HG03175 (cell line): ENCODE measurements at regions not wholly inside any gene's neighbourhood (a gene's known extent, or its start where the extent isn't known, plus 50 kb on each side); places are given as distances from the start of the nearest gene placed in this dataset.
"Not testable (repeated sequence)": the region's sequence is repeated elsewhere in the genome, so short reads cannot be mapped to it uniquely, and the experiment has no call there.

Experiments used
- ATAC-seq: cut with Tn5 transposase; IDR thresholded peaks from one replicate; pipeline ENCODE4 v1.9.1; 2021; ENCODE audit warnings: mild to moderate bottlenecking, moderate library complexity; ENCODE audit not compliant: unreplicated experiment

DNA sequence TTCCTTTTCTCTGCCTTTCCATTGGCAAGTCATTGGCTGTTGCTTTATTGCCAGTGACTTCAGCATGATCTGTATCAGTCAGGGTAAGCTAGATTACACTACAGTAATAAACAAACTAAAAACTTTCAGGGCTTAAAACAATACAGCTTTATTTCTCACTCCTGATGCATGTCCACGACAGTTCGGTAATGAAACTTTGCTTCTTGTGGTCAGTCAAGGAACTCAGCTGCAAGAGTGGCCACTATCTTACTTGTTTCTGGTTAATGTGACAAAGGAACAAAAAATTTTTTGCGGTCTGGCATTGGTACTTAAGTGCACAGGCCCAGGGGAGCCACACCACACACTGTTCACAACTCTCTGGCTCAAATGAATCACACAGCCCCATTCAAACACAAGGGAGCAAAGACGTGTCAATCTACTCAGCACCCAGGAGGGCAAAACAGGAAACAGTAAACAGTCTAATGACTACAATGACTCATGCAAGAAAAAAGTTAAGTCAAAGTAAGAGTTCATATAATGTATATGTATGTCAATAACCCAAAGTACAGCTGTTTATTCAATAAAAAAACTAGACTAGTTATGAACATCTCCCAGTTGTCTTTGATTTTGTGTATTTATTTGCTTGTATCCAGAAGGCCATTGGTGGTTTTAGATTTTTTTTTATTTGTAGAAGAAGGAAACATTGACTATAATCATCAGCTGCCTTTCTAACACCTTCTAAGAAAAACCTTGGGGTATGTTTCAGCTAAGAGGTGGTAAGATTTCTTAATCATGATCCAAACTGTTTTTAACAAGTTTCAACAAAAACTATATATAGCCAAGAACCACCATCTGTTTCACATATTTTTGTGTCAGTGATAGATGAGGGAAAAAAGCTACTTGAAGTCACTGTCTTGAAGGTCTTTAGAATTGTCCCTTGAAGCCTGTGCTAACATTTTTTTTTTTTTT lies 134.4 kb upstream of the FAM3C start:
- peak; percentile 99 for ATAC-seq

DNA sequence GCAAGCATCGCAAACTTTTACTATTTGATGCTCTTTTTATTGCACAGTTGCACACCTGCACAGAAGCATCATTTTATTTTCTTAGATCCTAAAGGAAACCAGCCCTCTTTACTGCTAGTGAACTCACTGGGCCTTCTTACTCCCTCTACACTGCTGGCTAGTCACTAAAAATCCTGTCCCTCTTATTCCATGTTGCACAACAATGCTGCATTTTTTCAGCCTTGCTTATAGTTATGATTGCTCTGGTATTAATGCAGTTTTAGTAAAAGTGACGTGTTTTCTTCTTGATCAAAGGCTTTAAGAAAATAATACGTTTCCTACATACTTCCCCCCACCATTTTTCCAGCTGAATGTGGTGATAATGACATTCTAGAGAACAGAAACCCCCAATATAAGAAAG lies 132.9 kb upstream of the FAM3C start:
- ATAC-seq: no peak

DNA sequence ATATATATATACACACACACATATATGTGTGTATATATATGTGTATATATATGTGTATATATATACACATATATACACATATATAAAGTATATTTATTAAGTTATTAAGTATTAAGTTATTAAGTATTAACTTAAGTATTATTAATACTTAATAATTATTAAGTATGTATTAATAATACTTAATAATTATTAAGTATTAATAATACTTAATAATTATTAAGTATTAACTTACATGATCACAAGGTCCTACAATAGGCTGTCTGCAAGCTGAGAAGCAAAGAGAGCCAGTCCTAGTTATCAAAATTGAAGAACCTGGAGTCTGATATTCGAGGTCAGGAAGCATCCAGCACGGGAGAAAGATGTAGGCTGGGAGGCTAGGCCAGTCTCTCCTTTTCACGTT lies 130.1 kb upstream of the FAM3C start:
- ATAC-seq: not testable (repeated sequence)

GRCh38 chr7:121525155-121525819 lies 129.2 kb upstream of the FAM3C start:
- ATAC-seq: no peak

DNA sequence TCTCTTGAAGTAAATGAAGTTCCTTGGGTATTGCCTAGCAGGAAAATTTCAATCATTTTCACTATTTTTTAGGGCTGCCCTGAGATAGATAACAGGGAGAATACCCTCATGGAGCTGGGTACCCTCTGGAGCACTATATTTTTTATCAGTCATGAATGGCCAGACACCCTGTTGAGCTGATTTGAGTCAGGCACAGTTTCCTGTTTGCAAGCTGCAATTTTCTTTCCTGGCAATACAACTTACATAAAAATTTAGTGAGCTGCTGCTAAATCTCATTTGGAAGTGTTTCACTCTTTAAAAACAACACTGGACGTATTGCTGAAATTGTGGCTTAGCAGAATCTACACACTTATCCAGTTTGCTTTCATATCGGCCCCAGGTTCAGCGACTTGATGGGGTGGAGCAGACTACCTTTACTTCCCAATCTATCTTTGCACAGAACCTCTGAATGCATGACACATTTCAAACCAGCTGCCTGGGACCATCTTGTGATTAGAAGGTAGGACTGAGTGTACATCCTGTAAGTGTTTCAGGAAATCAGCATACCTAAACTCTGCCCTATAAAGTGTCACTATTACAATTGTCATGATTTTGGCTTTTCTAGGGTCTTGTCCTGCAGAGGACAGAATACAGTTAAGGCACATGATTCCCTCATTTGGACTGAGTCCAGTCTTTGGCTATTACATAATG lies 125.7 kb upstream of the FAM3C start:
- ATAC-seq: no peak

DNA sequence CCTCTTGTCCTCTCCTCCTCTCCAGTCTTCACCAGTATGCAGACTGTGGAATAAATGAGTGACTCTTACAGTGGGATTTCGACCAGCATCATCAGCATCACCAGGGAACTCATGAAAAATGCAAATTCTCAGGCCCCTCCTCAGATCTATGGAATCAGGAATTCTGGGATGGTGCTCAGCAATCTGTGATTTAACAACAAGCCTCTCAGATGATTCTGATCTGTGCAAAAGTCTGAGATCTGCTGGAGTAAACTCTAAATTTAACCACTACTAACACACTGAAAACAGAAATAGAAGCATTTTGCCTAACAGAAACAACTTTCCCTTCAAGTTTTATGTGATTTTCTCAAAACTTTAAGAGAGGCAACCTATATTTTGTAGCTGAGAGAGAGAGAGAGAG lies 124.8 kb upstream of the FAM3C start:
- ATAC-seq: no peak

DNA sequence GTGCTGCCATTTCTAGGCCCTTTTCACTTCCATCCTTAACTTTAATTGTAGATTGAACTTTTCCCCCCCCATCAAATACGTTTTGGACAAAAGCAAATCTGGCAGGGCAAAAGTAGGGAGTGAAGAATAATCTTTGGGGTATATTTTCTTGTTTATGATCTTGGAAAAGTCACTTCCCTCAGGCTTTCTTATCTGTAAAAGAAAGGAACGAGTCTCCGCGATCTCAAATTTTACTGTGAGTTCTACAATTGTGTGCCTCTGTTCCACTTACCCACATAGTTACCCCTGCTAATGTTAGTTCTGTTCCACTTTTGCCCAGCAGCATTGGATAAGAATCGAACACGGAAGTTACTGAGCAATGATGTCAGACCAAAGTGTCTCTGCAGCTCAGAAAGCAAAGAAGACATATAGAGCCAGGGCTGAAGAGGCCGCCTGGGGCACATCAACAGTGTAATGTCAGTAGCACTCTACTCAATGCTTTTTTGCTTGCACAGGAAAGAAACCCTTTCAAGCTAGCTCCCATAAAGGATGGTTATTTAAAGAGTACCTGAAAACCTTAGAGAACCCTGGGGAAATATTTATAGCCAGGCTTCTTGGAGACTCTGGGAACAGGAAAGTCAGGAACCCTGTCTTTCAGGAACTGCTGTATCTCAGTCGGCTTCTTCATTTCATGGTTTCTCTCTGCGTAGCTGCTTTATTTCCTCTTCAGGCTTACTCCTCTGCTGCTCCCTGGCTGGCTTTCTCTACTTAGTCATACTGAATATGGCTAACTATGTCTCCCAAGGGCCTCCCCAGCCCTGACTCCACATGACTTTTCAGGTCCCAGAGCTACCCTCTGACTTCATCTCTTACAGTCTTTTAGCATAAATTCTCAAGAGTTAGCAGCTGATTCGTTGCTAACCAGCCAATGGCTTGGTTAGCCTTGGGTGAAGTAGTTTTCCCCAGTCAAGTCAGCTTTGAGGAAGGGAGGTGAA lies 123.7 kb upstream of the FAM3C start:
- peak; percentile 82 for ATAC-seq

- ATAC-seq: no peak
Measured at GRCh38 chr7:121517591-121517990, 121.5 kb upstream of the FAM3C start.

DNA sequence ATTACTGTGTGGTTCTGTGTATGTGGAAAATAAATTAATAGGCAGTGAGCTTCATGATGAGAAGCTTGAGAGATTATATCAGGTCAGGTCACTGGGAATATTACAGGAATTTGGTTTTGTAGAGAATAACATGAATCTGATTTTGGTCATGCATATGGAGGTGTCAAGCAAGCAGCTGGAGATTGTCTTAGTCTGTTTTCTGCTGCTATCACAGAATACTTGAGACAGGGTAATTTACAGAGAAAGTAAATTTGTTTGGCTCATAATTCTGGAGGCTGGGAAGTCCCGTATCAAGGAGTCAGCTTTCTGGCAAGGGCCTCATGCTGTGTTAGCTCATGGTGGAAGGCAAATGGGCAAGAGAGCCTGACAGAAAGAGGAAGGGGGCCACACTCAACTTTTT lies 120.7 kb upstream of the FAM3C start:
- ATAC-seq: no peak

GRCh38 chr7:121515630-121516401 lies 119.7 kb upstream of the FAM3C start:
- ATAC-seq: no peak

- no peak for ATAC-seq
Measured at GRCh38 chr7:121515229-121515628, 119.1 kb upstream of the FAM3C start.

DNA sequence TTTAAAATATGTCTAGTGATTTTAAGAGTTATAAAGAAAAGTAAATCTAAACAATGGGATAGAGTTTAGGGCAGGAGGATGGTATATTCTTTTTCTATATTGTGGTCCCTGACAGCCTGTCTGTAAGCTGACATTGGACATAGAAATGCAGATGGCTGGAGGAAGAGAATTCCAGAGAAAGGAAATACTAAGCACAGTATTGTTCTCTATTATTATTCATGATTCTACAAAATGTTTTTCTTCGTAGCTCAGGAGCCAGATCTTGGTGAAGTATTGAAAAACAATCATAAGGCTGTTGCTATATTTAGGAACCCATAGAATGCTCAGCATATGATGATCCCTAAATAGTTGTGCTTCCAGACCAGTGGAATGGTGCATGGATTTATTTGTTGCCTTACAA lies 117.0 kb upstream of the FAM3C start:
- no peak for ATAC-seq

DNA sequence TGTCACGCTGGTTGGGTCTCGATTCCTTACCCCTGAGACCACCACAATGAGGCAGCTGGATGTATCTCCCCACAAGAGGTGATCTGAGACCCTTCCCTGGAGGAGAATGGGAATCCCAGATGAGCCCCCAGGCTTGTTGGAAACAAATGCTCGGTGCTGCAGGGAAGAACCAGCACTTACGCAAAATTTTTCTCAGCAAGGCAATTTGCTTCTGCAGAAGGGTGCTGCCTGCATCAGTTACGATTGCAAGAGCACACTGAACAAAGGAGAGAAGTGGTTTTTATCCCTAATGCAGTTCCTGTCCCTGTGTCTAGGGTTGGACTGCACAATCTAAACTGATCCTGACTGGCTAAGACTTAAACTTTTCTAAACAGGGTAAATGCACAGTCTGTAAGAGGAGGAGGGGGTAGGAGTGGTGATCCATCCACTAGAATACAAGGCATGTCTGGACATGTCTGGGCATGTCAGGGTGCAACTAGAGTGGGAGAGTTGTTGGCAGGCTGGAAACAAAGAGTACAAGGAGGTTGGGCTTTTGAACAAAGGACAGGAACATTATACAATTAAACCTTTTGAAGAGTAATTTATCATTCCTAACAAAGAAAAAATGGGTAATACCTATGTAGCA lies 114.9 kb upstream of the FAM3C start:
- ATAC-seq: no peak

DNA sequence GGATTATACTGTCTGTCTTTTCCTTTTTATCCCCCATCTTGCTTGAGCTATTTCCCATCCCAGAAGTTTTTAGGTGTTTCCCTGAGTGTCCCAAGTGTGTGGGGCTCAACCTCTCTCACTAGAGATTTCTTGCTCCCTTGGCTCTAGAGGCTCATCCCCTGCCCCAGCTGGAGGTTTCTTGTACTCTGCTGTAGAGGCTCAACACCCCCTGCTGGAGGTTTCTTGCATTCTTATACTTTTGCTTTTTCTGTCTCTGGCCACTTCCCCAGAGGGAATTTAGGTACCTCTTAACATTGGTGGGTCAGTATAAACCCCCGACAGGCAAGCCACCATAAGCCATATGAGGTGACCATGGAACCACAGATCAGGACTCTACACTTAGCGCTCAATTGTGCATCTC lies 114.2 kb upstream of the FAM3C start:
- ATAC-seq: no peak

- no peak for ATAC-seq
Measured at GRCh38 chr7:121505540-121506182, 109.6 kb upstream of the FAM3C start.

DNA sequence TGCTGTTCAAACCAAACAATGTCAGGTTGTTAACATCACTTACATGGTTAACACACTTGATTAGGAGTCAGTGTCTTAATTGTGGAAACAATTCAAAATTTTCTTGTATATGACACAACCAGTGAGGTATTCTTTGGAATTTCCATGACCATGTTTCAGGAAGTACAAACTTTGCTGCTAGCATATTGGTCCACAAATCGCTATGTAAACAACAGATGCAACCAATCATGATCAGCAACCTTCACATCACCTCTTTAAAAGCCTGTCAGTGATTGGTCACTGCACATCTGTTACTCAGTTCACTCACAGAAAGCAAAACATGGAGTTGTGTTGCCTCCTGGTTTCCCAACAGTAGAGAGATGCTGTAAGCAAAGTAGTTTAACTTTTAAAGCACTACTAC lies 108.9 kb upstream of the FAM3C start:
- ATAC-seq: no peak

DNA sequence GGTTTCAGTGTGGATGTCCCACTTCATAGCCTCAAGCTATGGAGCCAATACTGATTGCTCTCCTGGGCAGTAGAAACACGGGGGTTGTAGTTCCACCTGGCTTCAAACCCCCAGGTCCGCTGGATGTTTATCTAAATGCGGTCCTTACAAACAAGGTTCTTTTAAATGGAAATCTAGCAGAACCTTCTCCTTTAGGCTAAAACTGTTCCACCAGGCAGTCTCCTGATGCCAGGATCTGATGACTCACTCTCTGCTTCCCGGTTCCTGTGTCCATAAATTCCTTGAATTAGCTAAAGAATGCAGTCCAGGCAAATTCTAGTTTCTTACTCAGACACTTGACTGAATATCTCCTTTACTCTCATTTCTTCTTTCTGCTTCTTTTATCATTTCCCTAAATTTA lies 108.4 kb upstream of the FAM3C start:
- ATAC-seq: no peak

GRCh38 chr7:121503730-121504129 lies 107.6 kb upstream of the FAM3C start:
- ATAC-seq: no peak

- no peak for ATAC-seq
Measured at GRCh38 chr7:121503039-121503438, 106.9 kb upstream of the FAM3C start.
